Keratinocyte (primary cell): ENCODE measurements at regions not wholly inside any gene's neighbourhood (a gene's known extent, or its start where the extent isn't known, plus 50 kb on each side); places are given as distances from the start of the nearest gene placed in this dataset.

ENCODE experiments used
- DNase-seq: peaks from one replicate; pipeline ENCODE4 v3.0.0-alpha.2; 2011; ENCODE audit warnings: low read depth, missing footprints, low spot score
- FAIRE-seq: peaks from 2 replicates; lab custom pipeline; 2011; peaks lifted over from hg19 to GRCh38; lab: Jason Lieb, UNC
- H2AFZ ChIP-seq: 2 replicates; pipeline ENCODE4 v1.6.0; 2012; ENCODE audit warnings: low read length, control low read depth, inconsistent platforms; ENCODE audit not compliant: control insufficient read depth
- H3K27ac ChIP-seq: 2 replicates; pipeline ENCODE4 v1.5.1; 2011; ENCODE audit warnings: low read length; ENCODE audit not compliant: control insufficient read depth, insufficient read depth
- H3K27me3 ChIP-seq: 3 replicates; pipeline ENCODE4 v1.6.0; 2011; ENCODE audit warnings: low read length; ENCODE audit not compliant: control insufficient read depth, insufficient read depth; ENCODE audit errors: extremely low read depth
- H3K36me3 ChIP-seq, 2 experiments: 2 replicates in 1 of 2; 3 replicates in 1 of 2; pipeline ENCODE4 v1.5.1; 2011; ENCODE audit warnings: low read length in 2 of 2, mild to moderate bottlenecking in 1 of 2; ENCODE audit not compliant: control insufficient read depth in 2 of 2, insufficient read depth in 2 of 2; ENCODE audit errors: extremely low read depth in 1 of 2
- H3K4me1 ChIP-seq: 3 replicates; pipeline ENCODE4 v1.5.1; 2011; ENCODE audit warnings: low read length; ENCODE audit not compliant: control insufficient read depth, insufficient read depth; ENCODE audit errors: extremely low read depth
- H3K4me2 ChIP-seq: 3 replicates; pipeline ENCODE4 v1.6.0; 2011; ENCODE audit warnings: low read depth, low read length; ENCODE audit not compliant: control insufficient read depth, insufficient read depth; ENCODE audit errors: extremely low read depth
- H3K4me3 ChIP-seq, 3 experiments: fragments of 200-600 bp in 1 of 3; sonication (generic) in 1 of 3; 2 replicates in 2 of 3; 3 replicates in 1 of 3; pipeline ENCODE4 v1.5.1; 2011 to 2016; ENCODE audit warnings: low read length in 3 of 3, mild to moderate bottlenecking in 3 of 3, control low read depth in 2 of 3, inconsistent platforms in 1 of 3, low read depth in 1 of 3, mixed read lengths in 1 of 3, mixed run types in 1 of 3, moderate library complexity in 1 of 3; ENCODE audit not compliant: control insufficient read depth in 2 of 3, insufficient read depth in 2 of 3; ENCODE audit errors: extremely low read depth in 1 of 3
- H3K79me2 ChIP-seq: 2 replicates; pipeline ENCODE4 v1.6.0; 2012; ENCODE audit warnings: low read length; ENCODE audit not compliant: control insufficient read depth, insufficient read depth
- H3K9ac ChIP-seq: 3 replicates; pipeline ENCODE4 v1.6.0; 2011; ENCODE audit warnings: low read length; ENCODE audit not compliant: control insufficient read depth, insufficient read depth; ENCODE audit errors: extremely low read depth
- H3K9me1 ChIP-seq: 3 replicates; pipeline ENCODE4 v1.6.0; 2011; ENCODE audit warnings: low read length; ENCODE audit not compliant: control insufficient read depth, insufficient read depth; ENCODE audit errors: extremely low read depth
- H3K9me3 ChIP-seq: 2 replicates; pipeline ENCODE4 v1.5.1; 2012; ENCODE audit warnings: low read depth, low read length; ENCODE audit not compliant: control insufficient read depth
- H4K20me1 ChIP-seq: 3 replicates; pipeline ENCODE4 v1.6.0; 2011; ENCODE audit warnings: low read length; ENCODE audit not compliant: control insufficient read depth, insufficient read depth; ENCODE audit errors: extremely low read depth
- EZH2 ChIP-seq: IDR thresholded peaks from one replicate; pipeline ENCODE4 v1.6.1; 2012; ENCODE audit warnings: inconsistent platforms, mild to moderate bottlenecking, low read length, moderate library complexity
- dilution Hi-C: fragments of 300-500 bp; cut with MboI; formaldehyde crosslinking; loops from one replicate; pipeline ENCODE4 v1.7.0; 2020; ENCODE audit warnings: low sequenced_read_pairs; ENCODE audit not compliant: extremely low pct_ligation_motif_present
- TF ChIP-seq, protein P1 (sequence below), 3 experiments: IDR thresholded peaks in 1 of 3; conservative IDR thresholded peaks in 1 of 3; optimal IDR thresholded peaks in 1 of 3; 2 replicates in 2 of 3; 3 replicates in 1 of 3; pipeline versions ENCODE3 to v1.5.1; 2011; ENCODE audit warnings: low read length in 3 of 3, mild to moderate bottlenecking in 3 of 3, moderate library complexity in 2 of 3, control low read depth in 1 of 3, inconsistent platforms in 1 of 3; ENCODE audit not compliant: insufficient read depth in 2 of 3; ENCODE audit errors: extremely low read depth in 1 of 3

- FAIRE-seq, result no peak
- Histone ChIP-seq H2AFZ (no peak overlapping the region), H3K36me3 (no peaks in the 10 kb centered on the region), H3K9me3 (no peaks in the 10 kb centered on the region), H3K79me2 (no peaks in the 10 kb centered on the region), H3K4me2 (no peak overlapping the region), H3K9me1 (no peaks in the 10 kb centered on the region), H4K20me1 (no peaks in the 10 kb centered on the region), H3K27me3 (no peaks in the 10 kb centered on the region), H3K4me1 (no peaks in the 10 kb centered on the region), H3K27ac (no peak overlapping the region), H3K9ac (no peak overlapping the region), H3K4me3 (no peak overlapping the region)
- TF ChIP-seq EZH2, result no peak
- TF ChIP-seq, protein P1, sequence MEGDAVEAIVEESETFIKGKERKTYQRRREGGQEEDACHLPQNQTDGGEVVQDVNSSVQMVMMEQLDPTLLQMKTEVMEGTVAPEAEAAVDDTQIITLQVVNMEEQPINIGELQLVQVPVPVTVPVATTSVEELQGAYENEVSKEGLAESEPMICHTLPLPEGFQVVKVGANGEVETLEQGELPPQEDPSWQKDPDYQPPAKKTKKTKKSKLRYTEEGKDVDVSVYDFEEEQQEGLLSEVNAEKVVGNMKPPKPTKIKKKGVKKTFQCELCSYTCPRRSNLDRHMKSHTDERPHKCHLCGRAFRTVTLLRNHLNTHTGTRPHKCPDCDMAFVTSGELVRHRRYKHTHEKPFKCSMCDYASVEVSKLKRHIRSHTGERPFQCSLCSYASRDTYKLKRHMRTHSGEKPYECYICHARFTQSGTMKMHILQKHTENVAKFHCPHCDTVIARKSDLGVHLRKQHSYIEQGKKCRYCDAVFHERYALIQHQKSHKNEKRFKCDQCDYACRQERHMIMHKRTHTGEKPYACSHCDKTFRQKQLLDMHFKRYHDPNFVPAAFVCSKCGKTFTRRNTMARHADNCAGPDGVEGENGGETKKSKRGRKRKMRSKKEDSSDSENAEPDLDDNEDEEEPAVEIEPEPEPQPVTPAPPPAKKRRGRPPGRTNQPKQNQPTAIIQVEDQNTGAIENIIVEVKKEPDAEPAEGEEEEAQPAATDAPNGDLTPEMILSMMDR (optimal IDR thresholded peaks at IDR 0.05 in 1 of 3, IDR thresholded peaks at IDR 0.05 in 1 of 3, conservative IDR thresholded peaks at IDR 0.05 in 1 of 3; ENCODE audit: extremely low read depth in 1 of 3, insufficient read depth in 2 of 3, low read length in 3 of 3), result no peak
- no peak for DNase-seq
- dilution Hi-C loops, result no loop called here
Observed at GRCh38 chr12:114302606-114303315, 103.2 kb downstream of the TBX5 start.

DNA sequence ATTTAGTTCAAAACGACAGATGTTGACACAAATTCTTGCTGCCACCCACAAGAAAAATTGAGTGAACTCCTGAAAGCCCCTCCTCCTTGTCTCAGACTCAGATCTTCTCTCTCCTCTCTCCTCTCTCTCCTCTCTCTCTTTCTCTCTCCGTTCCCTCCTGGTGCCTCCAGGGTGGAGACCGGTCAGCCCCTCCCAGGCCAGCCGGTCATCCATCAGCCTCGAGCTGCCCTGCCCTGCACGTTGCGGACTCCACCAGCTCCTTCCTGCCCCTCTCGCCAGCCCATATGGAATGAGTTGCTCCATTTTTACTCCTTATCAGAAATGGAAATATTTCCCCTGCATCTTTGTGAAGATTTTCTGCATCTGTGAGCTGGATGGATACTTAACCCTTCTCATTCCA lies 103.8 kb downstream of the TBX5 start:
- Histone ChIP-seq H3K4me1 (no peaks in the 10 kb centered on the region), H4K20me1 (no peaks in the 10 kb centered on the region), H3K27me3 (no peaks in the 10 kb centered on the region), H3K27ac (no peak overlapping the region), H3K36me3 (no peaks in the 10 kb centered on the region), H3K9me3 (no peaks in the 10 kb centered on the region), H3K4me3 (no peak overlapping the region), H3K9ac (no peak overlapping the region), H3K9me1 (no peaks in the 10 kb centered on the region), H3K79me2 (no peaks in the 10 kb centered on the region), H3K4me2 (no peak overlapping the region), H2AFZ (no peak overlapping the region)
- TF ChIP-seq EZH2, result no peak
- TF ChIP-seq, protein P1 (optimal IDR thresholded peaks at IDR 0.05 in 1 of 3, IDR thresholded peaks at IDR 0.05 in 1 of 3, conservative IDR thresholded peaks at IDR 0.05 in 1 of 3; ENCODE audit: extremely low read depth in 1 of 3, insufficient read depth in 2 of 3, low read length in 3 of 3), result no peak
- dilution Hi-C loops, result no loop called here
- DNase-seq (no peak), FAIRE-seq (no peak)
